ENCODE measurements at regions not wholly inside any gene's neighbourhood (a gene's known extent, or its start where the extent isn't known, plus 50 kb on each side); places are given as distances from the start of the nearest gene placed in this dataset.

DNA sequence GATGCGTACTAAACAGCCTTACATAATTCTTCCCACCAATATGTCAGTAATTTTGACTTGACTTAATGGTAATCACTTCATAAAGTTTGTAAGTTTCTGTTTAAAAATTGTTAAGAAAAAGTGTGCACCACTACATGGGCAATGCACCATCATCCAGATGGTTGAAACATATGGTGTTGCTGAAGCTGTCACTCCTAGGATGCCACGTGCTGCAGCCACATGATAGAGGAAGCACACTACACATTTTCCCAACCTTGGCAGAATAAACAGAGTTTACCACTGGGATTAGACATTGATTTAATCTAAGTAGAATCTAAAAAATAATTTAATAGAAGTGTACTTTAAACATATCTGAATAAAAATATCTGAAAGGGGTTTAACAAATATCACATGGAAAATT, 1209.9 kb downstream of the NSUN3 start:
- TF ChIP-seq, protein P1, sequence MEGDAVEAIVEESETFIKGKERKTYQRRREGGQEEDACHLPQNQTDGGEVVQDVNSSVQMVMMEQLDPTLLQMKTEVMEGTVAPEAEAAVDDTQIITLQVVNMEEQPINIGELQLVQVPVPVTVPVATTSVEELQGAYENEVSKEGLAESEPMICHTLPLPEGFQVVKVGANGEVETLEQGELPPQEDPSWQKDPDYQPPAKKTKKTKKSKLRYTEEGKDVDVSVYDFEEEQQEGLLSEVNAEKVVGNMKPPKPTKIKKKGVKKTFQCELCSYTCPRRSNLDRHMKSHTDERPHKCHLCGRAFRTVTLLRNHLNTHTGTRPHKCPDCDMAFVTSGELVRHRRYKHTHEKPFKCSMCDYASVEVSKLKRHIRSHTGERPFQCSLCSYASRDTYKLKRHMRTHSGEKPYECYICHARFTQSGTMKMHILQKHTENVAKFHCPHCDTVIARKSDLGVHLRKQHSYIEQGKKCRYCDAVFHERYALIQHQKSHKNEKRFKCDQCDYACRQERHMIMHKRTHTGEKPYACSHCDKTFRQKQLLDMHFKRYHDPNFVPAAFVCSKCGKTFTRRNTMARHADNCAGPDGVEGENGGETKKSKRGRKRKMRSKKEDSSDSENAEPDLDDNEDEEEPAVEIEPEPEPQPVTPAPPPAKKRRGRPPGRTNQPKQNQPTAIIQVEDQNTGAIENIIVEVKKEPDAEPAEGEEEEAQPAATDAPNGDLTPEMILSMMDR (IDR thresholded peaks at IDR 0.05), result no peak
- TF ChIP-seq POLR2A (IDR thresholded peaks at IDR 0.05), result no peak
